Breast epithelium (tissue), 4 donors: ENCODE measurements at regions not wholly inside any gene's neighbourhood (a gene's known extent, or its start where the extent isn't known, plus 50 kb on each side); places are given as distances from the start of the nearest gene placed in this dataset.

Source experiments
- DNase-seq, 2 donors: peaks; one replicate each; pipeline ENCODE4 v3.0.0-alpha.2; 2019; ENCODE audit warnings: low spot score in 2 of 2
- H3K27ac ChIP-seq, 2 donors: fragments of 200-600 bp; sonication (generic) in 1 of 2; one replicate each; pipeline ENCODE4 v1.5.1; 2016 to 2019; ENCODE audit warnings: mild to moderate bottlenecking in 1 of 2
- H3K27me3 ChIP-seq, 2 donors: fragments of 200-600 bp; sonication (generic) in 1 of 2; one replicate each; pipeline versions ENCODE4 v1.5.1 to v1.6.0; 2017 to 2019; ENCODE audit warnings: control low read depth in 1 of 2, mild to moderate bottlenecking in 1 of 2
- H3K36me3 ChIP-seq: fragments of 200-600 bp; one replicate; pipeline ENCODE4 v1.5.1; 2019
- H3K4me1 ChIP-seq, 2 donors: fragments of 200-600 bp; sonication (generic); one replicate each; pipeline ENCODE4 v1.5.1; 2016 to 2019; ENCODE audit warnings: control low read depth in 1 of 2
- H3K4me3 ChIP-seq, 3 donors: fragments of 200-600 bp; sonication (generic); 1 replicate in 2 of 3; 2 replicates in 1 of 3; pipeline ENCODE4 v1.5.1; 2016 to 2019; ENCODE audit warnings: mild to moderate bottlenecking in 3 of 3, moderate library complexity in 2 of 3
- H3K9me3 ChIP-seq, 2 donors: fragments of 200-600 bp; sonication (generic) in 1 of 2; one replicate each; pipeline ENCODE4 v1.5.1; 2016 to 2019; ENCODE audit warnings: control low read depth in 1 of 2
- CTCF ChIP-seq, 3 donors: fragments of 450-650 bp; IDR thresholded peaks; one replicate each; pipeline ENCODE4 v1.5.1; 2016 to 2017; ENCODE audit warnings: antibody characterized with exemption in 3 of 3, mild to moderate bottlenecking in 3 of 3, moderate library complexity in 3 of 3
- POLR2A ChIP-seq: fragments of 450-650 bp; IDR thresholded peaks from one replicate; pipeline ENCODE4 v1.6.1; 2016; ENCODE audit warnings: antibody characterized with exemption, mild to moderate bottlenecking, moderate library complexity
- POLR2AphosphoS5 ChIP-seq, 3 donors: sonication (generic); formaldehyde crosslinking; IDR thresholded peaks; one replicate each; pipeline ENCODE4 v1.6.1; 2017; ENCODE audit warnings: antibody characterized with exemption in 3 of 3
- intact Hi-C: fragments of 100-400 bp; cut with DNase I; formaldehyde crosslinking; loops from one replicate; pipeline ENCODE4 v1.15.1; 2023; ENCODE audit warnings: low total_unique reads

GRCh38 chr10:89122433-89123051, 84.6 kb downstream of the CH25H start:
- H3K27me3 ChIP-seq, result no peaks in the 10 kb centered on the region
- DNase-seq, result no peak
- H3K36me3 ChIP-seq, result no peaks in the 10 kb centered on the region
- no peak overlapping the region for H3K27ac ChIP-seq
- no peak overlapping the region for H3K4me3 ChIP-seq
- TF ChIP-seq CTCF (IDR thresholded peaks at IDR 0.05), result no peak
- no peak for TF ChIP-seq POLR2A
- TF ChIP-seq POLR2AphosphoS5 (IDR thresholded peaks at IDR 0.05), result no peak
- H3K4me1 ChIP-seq, result no peaks in the 10 kb centered on the region
- H3K9me3 ChIP-seq, result no peaks in the 10 kb centered on the region
- intact Hi-C loops, result no loop called here

- Histone ChIP-seq H3K4me3 (no peak overlapping the region), H3K4me1 (no peaks in the 10 kb centered on the region), H3K27me3 (no peaks in the 10 kb centered on the region), H3K9me3 (no peaks in the 10 kb centered on the region), H3K27ac (no peak overlapping the region), H3K36me3 (no peaks in the 10 kb centered on the region)
- intact Hi-C loops, result no loop called here
- TF ChIP-seq POLR2A (no peak), CTCF (IDR thresholded peaks at IDR 0.05) (no peak), POLR2AphosphoS5 (IDR thresholded peaks at IDR 0.05) (no peak)
- DNase-seq, result no peak
Observed at GRCh38 chr10:89121764-89122020, 85.4 kb downstream of the CH25H start.

- Histone ChIP-seq H3K36me3 (no peaks in the 10 kb centered on the region), H3K4me1 (no peaks in the 10 kb centered on the region), H3K27me3 (no peaks in the 10 kb centered on the region), H3K9me3 (no peaks in the 10 kb centered on the region), H3K27ac (no peak overlapping the region), H3K4me3 (no peak overlapping the region)
- no peak for DNase-seq
- intact Hi-C loops, result no loop called here
- TF ChIP-seq POLR2AphosphoS5 (IDR thresholded peaks at IDR 0.05) (no peak), CTCF (IDR thresholded peaks at IDR 0.05) (no peak), POLR2A (no peak)
Observed at GRCh38 chr10:89120931-89121763, 86.0 kb downstream of the CH25H start.

- intact Hi-C loops, result no loop called here
- no peak for DNase-seq
Observed at GRCh38 chr10:89119651-89120050, 87.5 kb downstream of the CH25H start.

More at GRCh38 chr10:89119651-89120050, 87.5 kb downstream of the CH25H start:
- no peak for TF ChIP-seq POLR2AphosphoS5 (IDR thresholded peaks at IDR 0.05)
- TF ChIP-seq CTCF (IDR thresholded peaks at IDR 0.05), result no peak
- TF ChIP-seq POLR2A, result no peak
- Histone ChIP-seq H3K4me1 (no peaks in the 10 kb centered on the region), H3K9me3 (no peaks in the 10 kb centered on the region), H3K36me3 (no peaks in the 10 kb centered on the region), H3K27ac (no peak overlapping the region), H3K4me3 (no peak overlapping the region), H3K27me3 (no peaks in the 10 kb centered on the region)
